Osteoblast (primary cell): ENCODE measurements at regions not wholly inside any gene's neighbourhood (a gene's known extent, or its start where the extent isn't known, plus 50 kb on each side); places are given as distances from the start of the nearest gene placed in this dataset.

Experiments used
- DNase-seq: peaks from one replicate; pipeline ENCODE4 v3.0.0; 2011; ENCODE audit warnings: low spot score, mixed read lengths; ENCODE audit not compliant: insufficient read length; ENCODE audit errors: missing footprints
- H2AFZ ChIP-seq: 2 replicates; pipeline ENCODE4 v1.6.0; 2011; ENCODE audit warnings: mild to moderate bottlenecking, low read length
- H3K27ac ChIP-seq: 2 replicates; pipeline ENCODE4 v1.5.1; 2011; ENCODE audit warnings: mild to moderate bottlenecking, low read depth, low read length, moderate library complexity
- H3K27me3 ChIP-seq: 2 replicates; pipeline ENCODE4 v1.6.0; 2012; ENCODE audit warnings: mild to moderate bottlenecking, control low read depth, inconsistent platforms, low read length, moderate library complexity; ENCODE audit not compliant: insufficient read depth
- H3K36me3 ChIP-seq: 2 replicates; pipeline ENCODE4 v1.5.1; 2011; ENCODE audit warnings: mild to moderate bottlenecking, low read length, control low read depth, moderate library complexity; ENCODE audit not compliant: insufficient read depth
- H3K4me1 ChIP-seq: 2 replicates; pipeline ENCODE4 v1.5.1; 2011; ENCODE audit warnings: mild to moderate bottlenecking, low read length, control low read depth, moderate library complexity; ENCODE audit not compliant: insufficient read depth
- H3K4me2 ChIP-seq: 2 replicates; pipeline ENCODE4 v1.6.0; 2011; ENCODE audit warnings: mild to moderate bottlenecking, low read length; ENCODE audit not compliant: insufficient read depth
- H3K4me3 ChIP-seq: fragments of 200-600 bp; sonication (generic); 3 replicates; pipeline ENCODE4 v1.5.1; 2012; ENCODE audit warnings: mild to moderate bottlenecking, low read length, inconsistent platforms; ENCODE audit not compliant: insufficient read depth
- H3K79me2 ChIP-seq: 2 replicates; pipeline ENCODE4 v1.6.0; 2012; ENCODE audit warnings: mild to moderate bottlenecking, low read length, control low read depth, inconsistent platforms; ENCODE audit not compliant: insufficient read depth
- H3K9me3 ChIP-seq: 2 replicates; pipeline ENCODE4 v1.5.1; 2011; ENCODE audit warnings: low read depth, low read length, control low read depth
- H4K20me1 ChIP-seq: 2 replicates; pipeline ENCODE4 v1.6.0; 2012; ENCODE audit warnings: mild to moderate bottlenecking, low read length, control low read depth; ENCODE audit not compliant: insufficient read depth
- TF ChIP-seq, protein P1 (sequence below): IDR thresholded peaks from 2 replicates; pipeline ENCODE4 v1.5.1; 2011; ENCODE audit warnings: mild to moderate bottlenecking, low read depth, low read length, moderate library complexity; ENCODE audit errors: extremely low read depth

DNA sequence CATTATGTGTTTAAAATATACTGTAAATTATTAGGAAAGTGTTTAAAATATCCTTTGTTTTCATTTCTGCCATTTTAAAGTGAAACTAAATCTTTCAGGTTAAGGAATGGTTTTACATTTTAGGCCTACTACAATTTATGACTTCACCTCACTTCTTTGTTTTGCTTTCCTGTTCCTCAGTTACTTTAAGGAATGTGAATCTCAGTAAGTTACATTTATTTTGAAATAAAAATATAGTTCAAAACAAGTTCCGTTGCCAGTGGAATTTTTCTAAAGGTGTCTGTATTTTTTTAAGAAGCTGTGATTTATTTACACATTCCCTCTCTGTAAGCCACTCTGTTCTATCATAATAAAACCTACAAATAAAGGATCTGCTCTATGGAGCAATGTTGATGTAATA lies 630.9 kb upstream of the AGTR1 start:
- Histone ChIP-seq H3K9me3 (no peaks in the 10 kb centered on the region), H3K27ac (no peak overlapping the region), H2AFZ (peak overlapping the region; percentile 25), H3K4me3 (no peak overlapping the region), H3K4me2 (peak overlapping the region; percentile 11), H3K27me3 (no peaks in the 10 kb centered on the region), H3K4me1 (no peaks in the 10 kb centered on the region), H4K20me1 (no peaks in the 10 kb centered on the region), H3K36me3 (no peaks in the 10 kb centered on the region), H3K79me2 (no peaks in the 10 kb centered on the region)
- TF ChIP-seq, protein P1, sequence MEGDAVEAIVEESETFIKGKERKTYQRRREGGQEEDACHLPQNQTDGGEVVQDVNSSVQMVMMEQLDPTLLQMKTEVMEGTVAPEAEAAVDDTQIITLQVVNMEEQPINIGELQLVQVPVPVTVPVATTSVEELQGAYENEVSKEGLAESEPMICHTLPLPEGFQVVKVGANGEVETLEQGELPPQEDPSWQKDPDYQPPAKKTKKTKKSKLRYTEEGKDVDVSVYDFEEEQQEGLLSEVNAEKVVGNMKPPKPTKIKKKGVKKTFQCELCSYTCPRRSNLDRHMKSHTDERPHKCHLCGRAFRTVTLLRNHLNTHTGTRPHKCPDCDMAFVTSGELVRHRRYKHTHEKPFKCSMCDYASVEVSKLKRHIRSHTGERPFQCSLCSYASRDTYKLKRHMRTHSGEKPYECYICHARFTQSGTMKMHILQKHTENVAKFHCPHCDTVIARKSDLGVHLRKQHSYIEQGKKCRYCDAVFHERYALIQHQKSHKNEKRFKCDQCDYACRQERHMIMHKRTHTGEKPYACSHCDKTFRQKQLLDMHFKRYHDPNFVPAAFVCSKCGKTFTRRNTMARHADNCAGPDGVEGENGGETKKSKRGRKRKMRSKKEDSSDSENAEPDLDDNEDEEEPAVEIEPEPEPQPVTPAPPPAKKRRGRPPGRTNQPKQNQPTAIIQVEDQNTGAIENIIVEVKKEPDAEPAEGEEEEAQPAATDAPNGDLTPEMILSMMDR = no peak
- DNase-seq = no peak

DNA sequence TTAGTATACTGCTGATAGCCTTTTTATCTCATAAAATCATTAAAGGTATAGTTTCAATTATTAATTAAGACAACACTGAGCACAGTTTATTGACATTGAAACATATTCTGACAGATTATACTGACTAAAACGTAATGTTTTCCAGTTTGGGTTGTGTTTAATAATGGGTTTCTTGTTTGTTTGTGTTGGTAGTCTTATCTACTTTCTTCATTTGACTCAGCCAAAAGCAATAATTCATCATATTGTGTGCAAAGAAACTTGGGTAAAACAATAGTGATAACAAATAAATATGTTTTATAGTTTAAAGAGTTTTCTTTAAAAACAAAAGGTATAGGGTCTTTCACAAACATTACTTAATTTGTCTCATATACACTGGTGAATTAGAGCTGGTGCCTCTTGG lies 629.2 kb upstream of the AGTR1 start:
- H3K27ac ChIP-seq = no peak overlapping the region
- no peak overlapping the region for H3K4me2 ChIP-seq
- H3K27me3 ChIP-seq = no peaks in the 10 kb centered on the region
- H3K36me3 ChIP-seq = no peaks in the 10 kb centered on the region
- H3K4me3 ChIP-seq = no peak overlapping the region
- no peaks in the 10 kb centered on the region for H3K4me1 ChIP-seq
- no peaks in the 10 kb centered on the region for H3K9me3 ChIP-seq
- peak overlapping the region; percentile 8 for H2AFZ ChIP-seq
- no peaks in the 10 kb centered on the region for H3K79me2 ChIP-seq
- TF ChIP-seq, protein P1 = no peak
- H4K20me1 ChIP-seq = no peaks in the 10 kb centered on the region
- no peak for DNase-seq

DNA sequence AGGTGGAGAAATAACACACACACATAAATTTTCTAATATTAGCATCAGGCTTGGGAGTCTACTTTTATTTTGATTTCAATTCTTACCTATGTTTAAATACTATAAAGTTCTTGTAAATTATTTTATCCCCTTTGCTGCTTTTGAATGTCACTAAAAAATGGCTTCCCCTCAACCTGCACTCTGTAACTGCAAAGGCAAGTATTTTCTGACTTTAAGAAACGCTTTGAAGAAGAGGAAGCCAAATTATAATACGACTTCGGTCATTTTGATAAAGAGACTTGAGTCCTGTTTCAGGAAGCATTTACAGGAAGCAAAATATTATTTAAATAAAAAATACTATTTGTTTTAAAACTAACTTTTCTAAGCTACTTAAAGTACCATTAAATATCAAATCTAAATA lies 627.7 kb upstream of the AGTR1 start:
- no peak overlapping the region for H3K27ac ChIP-seq
- no peaks in the 10 kb centered on the region for H3K27me3 ChIP-seq

DNA sequence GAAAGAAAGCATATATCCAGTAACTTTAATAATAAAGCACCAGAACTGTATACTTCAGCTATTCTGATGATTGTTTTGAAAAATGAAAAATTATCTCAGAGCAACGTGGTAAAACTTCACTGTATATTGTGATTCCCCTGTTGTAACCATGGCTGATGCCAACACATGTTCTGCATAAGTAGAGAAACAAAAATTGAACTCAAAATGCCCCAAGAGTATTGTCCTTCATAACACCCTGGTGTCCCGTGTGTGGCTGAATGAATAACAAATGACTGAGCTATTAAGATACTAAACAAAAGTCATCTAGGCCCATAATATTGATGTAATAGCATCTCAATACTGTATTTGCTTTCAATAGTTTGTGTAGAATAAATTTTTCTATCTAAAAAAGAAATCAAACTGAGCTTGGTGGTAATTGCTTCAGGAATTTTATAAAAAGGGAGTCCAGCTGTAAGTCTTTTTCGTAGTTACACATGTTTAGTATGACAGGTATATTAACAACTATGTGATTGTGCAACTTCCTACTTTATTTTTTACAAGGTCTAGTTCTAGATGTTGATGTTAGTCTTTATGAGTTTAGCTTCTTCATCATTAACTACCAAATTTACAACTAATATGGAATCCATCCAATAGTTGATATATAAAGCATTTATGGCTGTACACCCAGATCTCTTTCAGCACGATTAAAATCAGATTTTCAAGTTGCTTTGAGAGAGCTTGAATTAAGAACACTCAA lies 623.8 kb upstream of the AGTR1 start:
- DNase-seq = no peak
- Histone ChIP-seq H4K20me1 (no peaks in the 10 kb centered on the region), H2AFZ (no peak overlapping the region)

More for the DNA sequence above, 627.7 kb upstream of the AGTR1 start:
- no peak for DNase-seq
- no peak overlapping the region for H3K4me3 ChIP-seq
- no peaks in the 10 kb centered on the region for H3K36me3 ChIP-seq
- H3K4me1 ChIP-seq = no peaks in the 10 kb centered on the region
- no peak overlapping the region for H2AFZ ChIP-seq
- TF ChIP-seq, protein P1 = no peak
- no peaks in the 10 kb centered on the region for H3K79me2 ChIP-seq
- no peaks in the 10 kb centered on the region for H3K9me3 ChIP-seq
- no peaks in the 10 kb centered on the region for H4K20me1 ChIP-seq
- H3K4me2 ChIP-seq = no peak overlapping the region

More for the DNA sequence above, 623.8 kb upstream of the AGTR1 start:
- no peak overlapping the region for H3K4me2 ChIP-seq
- H3K4me1 ChIP-seq = peaks cover under 1% of the 10 kb centered on the region
- H3K9me3 ChIP-seq = no peaks in the 10 kb centered on the region
- H3K27ac ChIP-seq = no peak overlapping the region
- H3K36me3 ChIP-seq = no peaks in the 10 kb centered on the region
- no peak overlapping the region for H3K4me3 ChIP-seq
- TF ChIP-seq, protein P1 = no peak
- no peaks in the 10 kb centered on the region for H3K27me3 ChIP-seq
- no peaks in the 10 kb centered on the region for H3K79me2 ChIP-seq
